BLaER1 treated with 17β-estradiol and CSF1 and Interleukin-3, amounts not matched to agents 10 nM and 100 nM (cell line): ENCODE measurements at regions not wholly inside any gene's neighbourhood (a gene's known extent, or its start where the extent isn't known, plus 50 kb on each side); places are given as distances from the start of the nearest gene placed in this dataset.

Experiments
- H3K27ac ChIP-seq, 11 experiments: shearing (Covaris generic); formaldehyde crosslinking; 2 replicates each; pipeline ENCODE4 v1.8.1; 2022
- H3K27me3 ChIP-seq, 11 experiments: shearing (Covaris generic); formaldehyde crosslinking; 2 replicates each; pipeline ENCODE4 v1.8.1; 2022
- H3K36me3 ChIP-seq, 11 experiments: shearing (Covaris generic); formaldehyde crosslinking; 2 replicates each; pipeline ENCODE4 v1.8.1; 2022
- H3K4me1 ChIP-seq, 10 experiments: shearing (Covaris generic); formaldehyde crosslinking; 2 replicates each; pipeline ENCODE4 v1.8.1; 2022
- H3K4me2 ChIP-seq, 11 experiments: shearing (Covaris generic); formaldehyde crosslinking; 2 replicates each; pipeline ENCODE4 v1.8.1; 2022
- H3K4me3 ChIP-seq, 10 experiments: shearing (Covaris generic); formaldehyde crosslinking; 2 replicates each; pipeline ENCODE4 v1.8.1; 2022
- H3K9ac ChIP-seq, 11 experiments: shearing (Covaris generic); formaldehyde crosslinking; 2 replicates each; pipeline ENCODE4 v1.8.1; 2022
- H3K9me3 ChIP-seq, 11 experiments: shearing (Covaris generic); formaldehyde crosslinking; replicated peaks in 1 of 11; 2 replicates each; pipeline ENCODE4 v1.8.1; 2022
- H4K20me1 ChIP-seq, 11 experiments: shearing (Covaris generic); formaldehyde crosslinking; 2 replicates each; pipeline ENCODE4 v1.8.1; 2022
- Cebpa-rat ChIP-seq, 11 experiments: shearing (Covaris generic); IDR thresholded peaks; 2 replicates each; pipeline ENCODE4 v1.8.1; 2022

DNA sequence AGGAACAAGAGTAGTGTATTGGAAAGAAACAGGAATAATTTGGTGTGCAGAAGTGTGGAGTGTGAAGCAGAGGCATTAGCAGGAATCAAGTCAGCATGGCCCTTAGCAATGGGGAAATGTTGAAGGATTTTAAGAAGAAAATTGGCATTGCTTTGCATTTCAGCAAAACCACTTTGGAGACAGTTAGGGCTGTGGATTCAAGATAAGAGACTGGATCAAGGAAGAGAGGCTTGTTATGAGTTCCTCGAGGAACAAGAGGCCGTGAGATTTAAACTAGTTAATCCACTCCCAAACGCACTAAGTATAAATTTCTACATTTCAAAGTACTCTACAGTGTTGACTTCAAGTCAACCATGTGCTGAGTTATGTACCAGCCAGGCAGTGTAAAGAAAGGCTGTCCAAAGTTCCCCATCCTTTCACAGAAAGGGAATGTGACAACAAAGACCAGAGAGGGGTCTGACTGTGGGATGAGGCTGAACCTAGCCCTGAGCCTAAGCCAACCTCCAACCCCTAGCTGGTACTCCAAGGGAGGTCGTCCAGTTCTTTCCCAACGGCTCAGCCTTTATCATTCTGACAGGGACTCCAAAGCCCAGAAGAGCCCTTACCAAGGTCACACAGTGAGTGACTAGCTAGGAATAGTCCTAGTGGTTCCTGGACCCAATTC is 91.2 kb upstream of the BMP4 start:
- Histone ChIP-seq H3K4me1 (no peaks in the 10 kb centered on the region; a peak in 1 of 20 replicates), H3K4me3 (no peak overlapping the region), H3K27me3 (no peaks in the 10 kb centered on the region), H3K27ac (no peak overlapping the region), H3K9me3 (peaks cover 0 to 4% (median 0%) of the 10 kb centered on the region in 11 experiments; a peak in 1 of 22 replicates), H3K4me2 (no peak overlapping the region), H4K20me1 (no peaks in the 10 kb centered on the region), H3K36me3 (no peaks in the 10 kb centered on the region), H3K9ac (no peak overlapping the region)
- TF ChIP-seq Cebpa-rat (IDR thresholded peaks at IDR 0.05): no peak

GRCh38 chr14:54048311-54048710 is 91.7 kb upstream of the BMP4 start:
- Histone ChIP-seq H3K4me1 (no peaks in the 10 kb centered on the region; a peak in 1 of 20 replicates), H3K9me3 (peaks cover 0 to 4% (median 0%) of the 10 kb centered on the region in 11 experiments; a peak in 1 of 22 replicates), H3K36me3 (no peaks in the 10 kb centered on the region), H3K27ac (no peak overlapping the region), H3K4me3 (no peak overlapping the region), H3K9ac (no peak overlapping the region), H3K27me3 (no peaks in the 10 kb centered on the region), H3K4me2 (no peak overlapping the region), H4K20me1 (no peaks in the 10 kb centered on the region)
- TF ChIP-seq Cebpa-rat (IDR thresholded peaks at IDR 0.05): no peak

DNA sequence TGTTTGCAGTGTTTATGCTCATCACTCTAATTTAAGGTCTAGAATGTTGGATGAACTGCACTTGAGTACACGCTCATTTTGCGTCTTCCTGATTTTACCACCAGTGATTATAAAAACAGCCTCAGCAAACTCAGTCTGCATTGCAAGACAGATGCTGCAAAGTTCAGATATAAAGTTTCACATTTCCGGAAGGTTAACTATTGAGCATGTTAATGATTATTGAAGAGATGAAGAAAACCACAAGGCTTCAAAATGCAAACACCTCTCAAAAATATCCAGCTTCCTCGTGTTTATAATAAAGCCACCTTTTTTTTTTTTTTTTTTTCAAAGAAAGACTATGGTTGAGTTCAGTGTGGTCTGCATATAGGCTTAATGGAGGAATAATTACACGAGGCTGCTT is 92.1 kb upstream of the BMP4 start:
- H3K9ac ChIP-seq: no peak overlapping the region
- no peaks in the 10 kb centered on the region; a peak in 1 of 20 replicates for H3K4me1 ChIP-seq
- H3K4me2 ChIP-seq: no peak overlapping the region
- peaks cover 0 to 4% (median 0%) of the 10 kb centered on the region in 11 experiments; a peak in 1 of 22 replicates for H3K9me3 ChIP-seq
- no peak for TF ChIP-seq Cebpa-rat (IDR thresholded peaks at IDR 0.05)
- H4K20me1 ChIP-seq: no peaks in the 10 kb centered on the region
- H3K27ac ChIP-seq: no peak overlapping the region
- no peaks in the 10 kb centered on the region for H3K27me3 ChIP-seq
- no peak overlapping the region for H3K4me3 ChIP-seq
- H3K36me3 ChIP-seq: no peaks in the 10 kb centered on the region

- H3K9ac ChIP-seq: no peak overlapping the region
- no peak overlapping the region for H3K27ac ChIP-seq
- no peaks in the 10 kb centered on the region; a peak in 1 of 20 replicates for H3K4me1 ChIP-seq
- no peak overlapping the region for H3K4me3 ChIP-seq
- no peaks in the 10 kb centered on the region for H3K27me3 ChIP-seq
- no peaks in the 10 kb centered on the region for H4K20me1 ChIP-seq
- no peak overlapping the region for H3K4me2 ChIP-seq
- peaks cover 0 to 4% (median 0%) of the 10 kb centered on the region in 11 experiments; a peak in 1 of 22 replicates for H3K9me3 ChIP-seq
- no peak for TF ChIP-seq Cebpa-rat (IDR thresholded peaks at IDR 0.05)
- H3K36me3 ChIP-seq: no peaks in the 10 kb centered on the region
These were observed 94.1 kb upstream of the BMP4 start for GRCh38 chr14:54050759-54051158.

- Histone ChIP-seq H3K27ac (no peak overlapping the region), H3K4me3 (no peak overlapping the region), H3K4me1 (no peaks in the 10 kb centered on the region; a peak in 1 of 20 replicates), H3K9me3 (peaks cover 0 to 4% (median 0%) of the 10 kb centered on the region in 11 experiments; a peak in 1 of 22 replicates), H3K27me3 (no peaks in the 10 kb centered on the region), H3K9ac (no peak overlapping the region), H4K20me1 (no peaks in the 10 kb centered on the region), H3K4me2 (no peak overlapping the region), H3K36me3 (no peaks in the 10 kb centered on the region)
- TF ChIP-seq Cebpa-rat (IDR thresholded peaks at IDR 0.05): no peak
These were observed 96.2 kb upstream of the BMP4 start for GRCh38 chr14:54052696-54053385.

GRCh38 chr14:54053386-54053745 is 96.7 kb upstream of the BMP4 start:
- Histone ChIP-seq H3K27me3 (no peaks in the 10 kb centered on the region), H3K36me3 (no peaks in the 10 kb centered on the region), H3K4me3 (no peak overlapping the region), H3K4me2 (no peak overlapping the region), H3K27ac (no peak overlapping the region), H3K9ac (no peak overlapping the region), H3K4me1 (no peaks in the 10 kb centered on the region; a peak in 1 of 20 replicates), H4K20me1 (no peaks in the 10 kb centered on the region), H3K9me3 (peaks cover 0 to under 1% (median 0%) of the 10 kb centered on the region in 11 experiments; a peak in 1 of 22 replicates)
- no peak for TF ChIP-seq Cebpa-rat (IDR thresholded peaks at IDR 0.05)

GRCh38 chr14:54058505-54058904 is 101.9 kb upstream of the BMP4 start:
- no peaks in the 10 kb centered on the region for H3K4me1 ChIP-seq
- TF ChIP-seq Cebpa-rat (IDR thresholded peaks at IDR 0.05): no peak
- H3K4me3 ChIP-seq: no peak overlapping the region
- no peaks in the 10 kb centered on the region for H3K36me3 ChIP-seq
- no peak overlapping the region for H3K4me2 ChIP-seq
- no peaks in the 10 kb centered on the region for H3K27me3 ChIP-seq
- H3K9ac ChIP-seq: no peak overlapping the region
- no peaks in the 10 kb centered on the region for H3K9me3 ChIP-seq
- no peaks in the 10 kb centered on the region for H4K20me1 ChIP-seq
- no peak overlapping the region for H3K27ac ChIP-seq

- no peaks in the 10 kb centered on the region for H3K4me1 ChIP-seq
- no peak overlapping the region for H3K27ac ChIP-seq
- no peak overlapping the region for H3K4me2 ChIP-seq
- no peaks in the 10 kb centered on the region for H3K36me3 ChIP-seq
- H3K9me3 ChIP-seq: no peaks in the 10 kb centered on the region
- H3K9ac ChIP-seq: no peak overlapping the region
- H4K20me1 ChIP-seq: no peaks in the 10 kb centered on the region
- H3K4me3 ChIP-seq: no peak overlapping the region
- TF ChIP-seq Cebpa-rat (IDR thresholded peaks at IDR 0.05): no peak
- H3K27me3 ChIP-seq: no peaks in the 10 kb centered on the region
These were observed 127.1 kb upstream of the BMP4 start for GRCh38 chr14:54083549-54084239.

- no peak overlapping the region for H3K27ac ChIP-seq
- H3K36me3 ChIP-seq: no peaks in the 10 kb centered on the region
- H4K20me1 ChIP-seq: no peaks in the 10 kb centered on the region
- no peak for TF ChIP-seq Cebpa-rat (IDR thresholded peaks at IDR 0.05)
- no peaks in the 10 kb centered on the region for H3K27me3 ChIP-seq
- H3K4me2 ChIP-seq: no peak overlapping the region
- H3K9ac ChIP-seq: no peak overlapping the region
- no peaks in the 10 kb centered on the region; a peak in 1 of 22 replicates for H3K9me3 ChIP-seq
- no peaks in the 10 kb centered on the region for H3K4me1 ChIP-seq
- H3K4me3 ChIP-seq: no peak overlapping the region
These were observed 128.7 kb upstream of the BMP4 start for GRCh38 chr14:54085232-54085761.
